ENCODE measurements at regions not wholly inside any gene's neighbourhood (a gene's known extent, or its start where the extent isn't known, plus 50 kb on each side); places are given as distances from the start of the nearest gene placed in this dataset.

- DNase-seq: no peak
- no peak overlapping the region for H3K27ac ChIP-seq
- TF ChIP-seq POLR2A (IDR thresholded peaks at IDR 0.05): no peak
- TF ChIP-seq, protein P1, sequence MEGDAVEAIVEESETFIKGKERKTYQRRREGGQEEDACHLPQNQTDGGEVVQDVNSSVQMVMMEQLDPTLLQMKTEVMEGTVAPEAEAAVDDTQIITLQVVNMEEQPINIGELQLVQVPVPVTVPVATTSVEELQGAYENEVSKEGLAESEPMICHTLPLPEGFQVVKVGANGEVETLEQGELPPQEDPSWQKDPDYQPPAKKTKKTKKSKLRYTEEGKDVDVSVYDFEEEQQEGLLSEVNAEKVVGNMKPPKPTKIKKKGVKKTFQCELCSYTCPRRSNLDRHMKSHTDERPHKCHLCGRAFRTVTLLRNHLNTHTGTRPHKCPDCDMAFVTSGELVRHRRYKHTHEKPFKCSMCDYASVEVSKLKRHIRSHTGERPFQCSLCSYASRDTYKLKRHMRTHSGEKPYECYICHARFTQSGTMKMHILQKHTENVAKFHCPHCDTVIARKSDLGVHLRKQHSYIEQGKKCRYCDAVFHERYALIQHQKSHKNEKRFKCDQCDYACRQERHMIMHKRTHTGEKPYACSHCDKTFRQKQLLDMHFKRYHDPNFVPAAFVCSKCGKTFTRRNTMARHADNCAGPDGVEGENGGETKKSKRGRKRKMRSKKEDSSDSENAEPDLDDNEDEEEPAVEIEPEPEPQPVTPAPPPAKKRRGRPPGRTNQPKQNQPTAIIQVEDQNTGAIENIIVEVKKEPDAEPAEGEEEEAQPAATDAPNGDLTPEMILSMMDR (IDR thresholded peaks at IDR 0.05): no peak
- no peak overlapping the region for H3K4me3 ChIP-seq
- 67 to 75% methylated on average over 2 of the region's 2 CpGs for WGBS, 2 donors
- H3K27me3 ChIP-seq: no peaks in the 10 kb centered on the region
- H3K36me3 ChIP-seq (ENCODE audit: low read depth, missing control alignments): no peaks in the 10 kb centered on the region
- H3K4me1 ChIP-seq: no peaks in the 10 kb centered on the region
- H3K9me3 ChIP-seq: no peaks in the 10 kb centered on the region
- intact Hi-C loops (cut with DNase I; ENCODE audit: low total_unique reads): no loop called here
Observed at GRCh38 chr5:61680247-61680646, 348.2 kb downstream of the ZSWIM6 start.

DNA sequence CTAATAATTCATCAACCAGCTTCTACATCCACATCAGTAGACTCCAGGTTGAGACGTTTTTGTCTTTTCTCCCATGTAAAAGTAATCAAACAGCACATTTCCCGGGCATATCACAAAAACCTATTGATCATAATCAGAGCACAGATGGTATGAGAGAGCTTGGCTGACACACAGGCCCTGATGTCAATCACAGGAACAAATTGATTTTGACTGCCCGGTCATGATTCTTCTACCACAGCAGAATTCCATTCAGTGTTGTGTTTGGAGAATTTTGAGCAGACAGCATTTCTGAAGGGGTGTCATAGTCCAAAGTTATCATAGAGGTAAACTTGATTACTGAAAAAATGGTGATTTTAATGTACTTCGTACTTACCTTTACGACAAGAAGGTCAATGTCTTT, 351.1 kb downstream of the ZSWIM6 start:
- no peak for TF ChIP-seq POLR2A (IDR thresholded peaks at IDR 0.05)
- TF ChIP-seq, protein P1 (IDR thresholded peaks at IDR 0.05): no peak
- WGBS, 2 donors: 71 to 87% methylated on average over 5 of the region's 5 CpGs

DNA sequence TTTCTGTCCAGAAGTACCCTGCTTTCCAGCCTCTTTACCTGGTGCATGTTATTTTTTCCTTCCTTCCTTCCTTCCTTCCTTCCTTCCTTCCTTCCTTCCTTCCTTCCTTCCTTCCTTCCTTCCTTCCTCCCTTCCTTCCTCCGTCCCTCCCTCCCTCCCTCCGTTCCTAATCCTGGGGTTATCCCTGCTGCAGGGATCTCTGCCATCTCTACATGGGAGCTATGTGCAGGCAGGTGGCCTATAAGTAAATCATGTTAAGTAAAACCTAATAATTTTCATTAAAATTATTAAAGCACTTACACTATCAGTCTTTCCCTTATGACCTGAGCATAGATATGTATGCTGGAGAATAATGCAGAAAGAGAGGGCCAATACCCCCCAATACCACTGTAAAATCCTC, 351.9 kb downstream of the ZSWIM6 start:
- H3K4me1 ChIP-seq: no peaks in the 10 kb centered on the region
- no peaks in the 10 kb centered on the region for H3K36me3 ChIP-seq (ENCODE audit: low read depth, missing control alignments)
- 86 to 100% methylated on average over 2 of the region's 2 CpGs for WGBS, 2 donors
- no peaks in the 10 kb centered on the region for H3K9me3 ChIP-seq
- TF ChIP-seq, protein P1 (IDR thresholded peaks at IDR 0.05): no peak
- TF ChIP-seq POLR2A (IDR thresholded peaks at IDR 0.05): no peak
- intact Hi-C loops (cut with DNase I; ENCODE audit: low total_unique reads): no loop called here
- no peaks in the 10 kb centered on the region for H3K27me3 ChIP-seq
- no peak for DNase-seq
- no peak overlapping the region for H3K4me3 ChIP-seq
- H3K27ac ChIP-seq: no peak overlapping the region

More for the DNA sequence above, 351.1 kb downstream of the ZSWIM6 start:
- Histone ChIP-seq H3K36me3 (ENCODE audit: low read depth, missing control alignments) (no peaks in the 10 kb centered on the region), H3K27ac (no peak overlapping the region), H3K4me3 (no peak overlapping the region), H3K27me3 (no peaks in the 10 kb centered on the region), H3K9me3 (no peaks in the 10 kb centered on the region), H3K4me1 (no peaks in the 10 kb centered on the region)
- no peak for DNase-seq
- intact Hi-C loops (cut with DNase I; ENCODE audit: low total_unique reads): no loop called here

DNA sequence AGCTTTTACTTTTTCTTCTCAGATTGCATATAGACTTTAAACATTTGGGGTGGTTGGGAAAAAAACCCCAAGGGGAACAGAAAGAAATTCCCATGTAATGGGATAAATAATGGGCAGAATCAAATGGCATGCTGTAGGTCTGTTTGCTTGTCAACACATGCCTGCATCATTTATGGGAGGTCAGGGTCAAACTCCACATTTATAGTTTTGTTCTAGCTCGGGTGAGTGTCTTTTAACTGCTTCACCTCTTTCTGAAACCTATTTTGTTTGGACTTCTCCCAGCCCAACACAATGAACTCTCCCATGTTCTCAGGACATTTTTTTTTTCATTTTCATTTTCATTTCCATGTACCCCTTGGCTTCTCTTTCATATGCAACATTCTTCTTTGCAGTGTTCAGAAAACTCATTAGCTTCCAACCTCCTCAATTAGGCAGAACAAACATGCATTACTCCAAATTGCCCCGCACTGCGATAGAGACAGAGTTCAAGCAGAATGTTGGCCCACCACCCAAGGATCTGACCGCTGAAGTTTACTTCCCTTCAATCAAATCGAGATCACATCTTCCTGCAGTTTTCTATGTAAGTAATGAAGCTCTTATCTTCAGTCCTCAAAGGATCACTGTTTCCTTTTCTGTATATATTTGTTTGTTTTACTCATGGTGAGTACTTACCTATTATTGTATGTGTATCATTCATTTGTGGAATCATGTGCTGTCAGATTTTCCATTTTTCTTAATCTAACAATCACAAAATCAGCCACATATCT, 354.6 kb downstream of the ZSWIM6 start:
- H3K27ac ChIP-seq: no peak overlapping the region
- WGBS, 2 donors: 42 to 65% methylated on average over 5 of the region's 5 CpGs
- no peak overlapping the region for H3K4me3 ChIP-seq
- H3K4me1 ChIP-seq: no peaks in the 10 kb centered on the region
- TF ChIP-seq, protein P1 (IDR thresholded peaks at IDR 0.05): no peak
- TF ChIP-seq POLR2A (IDR thresholded peaks at IDR 0.05): no peak
- no peaks in the 10 kb centered on the region for H3K27me3 ChIP-seq
- DNase-seq: no peak
- H3K9me3 ChIP-seq: no peaks in the 10 kb centered on the region
- intact Hi-C loops (cut with DNase I; ENCODE audit: low total_unique reads): no loop called here
- no peaks in the 10 kb centered on the region for H3K36me3 ChIP-seq (ENCODE audit: low read depth, missing control alignments)

GRCh38 chr5:61687371-61687770, 355.3 kb downstream of the ZSWIM6 start:
- no peak overlapping the region for H3K27ac ChIP-seq
- no peak for DNase-seq
- no peaks in the 10 kb centered on the region for H3K27me3 ChIP-seq
- intact Hi-C loops (cut with DNase I; ENCODE audit: low total_unique reads): no loop called here
- no peaks in the 10 kb centered on the region for H3K36me3 ChIP-seq (ENCODE audit: low read depth, missing control alignments)
- no peaks in the 10 kb centered on the region for H3K4me1 ChIP-seq
- WGBS, 2 donors: 44 to 48% methylated on average over 5 of the region's 5 CpGs
- no peak for TF ChIP-seq POLR2A (IDR thresholded peaks at IDR 0.05)
- no peak overlapping the region for H3K4me3 ChIP-seq
- no peaks in the 10 kb centered on the region for H3K9me3 ChIP-seq

Measured in testis (tissue), 2 donors.